ENCODE measurements at regions not wholly inside any gene's neighbourhood (a gene's known extent, or its start where the extent isn't known, plus 50 kb on each side); places are given as distances from the start of the nearest gene placed in this dataset.

DNA sequence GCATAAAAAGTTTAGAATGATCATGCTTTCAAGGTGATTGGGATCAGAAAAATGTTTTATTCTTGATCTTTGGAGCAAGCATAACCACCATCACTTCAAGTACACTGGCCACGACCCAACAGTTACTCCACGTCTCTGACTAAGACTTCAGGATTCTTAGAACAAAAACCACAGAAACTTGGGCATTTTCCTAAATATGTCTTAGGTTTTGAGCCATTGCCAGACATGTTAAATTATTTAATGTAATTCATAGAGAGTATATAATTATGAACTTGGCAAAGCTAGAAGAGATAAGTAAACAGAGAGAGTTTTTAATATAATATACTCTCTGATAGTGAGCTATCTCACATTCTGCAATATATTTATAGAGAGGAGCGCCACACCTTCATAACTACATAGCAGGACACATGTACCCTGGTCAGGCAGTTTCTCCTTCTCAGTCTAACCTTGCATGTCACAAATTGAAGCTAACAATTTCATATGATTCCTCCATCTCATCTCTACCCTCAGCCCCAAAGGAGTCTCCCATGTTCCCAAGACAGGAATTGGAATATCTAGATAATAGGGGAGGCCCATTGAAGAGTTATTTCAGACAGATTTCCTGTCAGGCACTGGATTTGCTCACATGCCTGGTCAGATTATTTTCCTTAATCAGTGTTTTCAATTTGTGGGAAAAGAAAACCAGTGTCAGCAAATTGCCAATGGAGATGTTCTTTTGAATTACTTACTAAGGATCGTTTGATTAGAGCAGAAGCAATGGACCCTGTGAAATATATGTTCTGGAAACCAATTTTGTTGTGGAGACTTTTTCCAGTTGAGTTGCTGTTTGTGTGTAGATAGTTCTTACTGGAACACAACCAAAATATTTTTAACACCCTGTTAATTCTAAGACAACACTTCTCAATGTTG is 61.7 kb upstream of the GUCY1A1 start:
- no peak for TF ChIP-seq EZH2 (IDR thresholded peaks at IDR 0.05; ENCODE audit: insufficient read depth, poor library complexity, severe bottlenecking)
- no peak for TF ChIP-seq EZH2phosphoT487 (IDR thresholded peaks at IDR 0.05; ENCODE audit: insufficient read depth, low read depth)

All from GM23248 (cell line).